ENCODE measurements at regions not wholly inside any gene's neighbourhood (a gene's known extent, or its start where the extent isn't known, plus 50 kb on each side); places are given as distances from the start of the nearest gene placed in this dataset.

DNA sequence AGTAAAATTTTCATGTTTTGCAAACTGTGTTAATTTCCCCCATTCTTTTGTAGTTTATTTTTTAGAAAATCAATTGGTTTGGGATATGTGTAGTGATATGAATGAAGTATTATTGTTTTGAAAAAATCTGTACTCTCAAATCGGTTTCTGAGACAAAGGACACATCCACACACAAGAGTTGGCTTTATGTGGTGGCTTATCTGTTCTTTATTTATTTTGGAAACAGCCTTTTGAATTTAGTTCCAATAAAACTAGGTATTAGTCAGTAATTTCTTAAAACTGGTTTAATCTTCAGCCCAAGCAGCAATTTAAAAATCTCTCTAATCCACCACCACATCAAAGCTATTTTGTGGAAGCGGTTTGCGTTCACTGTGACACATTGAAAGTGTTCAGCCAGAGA, 741.5 kb upstream of the GRM7 start:
- H2AFZ ChIP-seq (ENCODE audit: low read depth, low read length) = no peak overlapping the region
- no peak for TF ChIP-seq CTCF (IDR thresholded peaks at IDR 0.05; ENCODE audit: poor library complexity, severe bottlenecking)
- TF ChIP-seq MXI1 (conservative IDR thresholded peaks at IDR 0.05; ENCODE audit: poor library complexity, severe bottlenecking) = no peak
- no peak for TF ChIP-seq EZH2 (IDR thresholded peaks at IDR 0.05; ENCODE audit: borderline replicate concordance, insufficient read depth, low read length, poor library complexity, severe bottlenecking)
- no peak for TF ChIP-seq EP300 (conservative IDR thresholded peaks at IDR 0.05; ENCODE audit: poor library complexity, severe bottlenecking)
- TF ChIP-seq SMC3 (conservative IDR thresholded peaks at IDR 0.05; ENCODE audit: poor library complexity) = no peak
- TF ChIP-seq RAD21 (conservative IDR thresholded peaks at IDR 0.05) = no peak
- no peak for TF ChIP-seq POLR2AphosphoS5 (IDR thresholded peaks at IDR 0.05)
- no peak for TF ChIP-seq TAF1 (IDR thresholded peaks at IDR 0.05; ENCODE audit: low read depth)
- TF ChIP-seq, protein P1, sequence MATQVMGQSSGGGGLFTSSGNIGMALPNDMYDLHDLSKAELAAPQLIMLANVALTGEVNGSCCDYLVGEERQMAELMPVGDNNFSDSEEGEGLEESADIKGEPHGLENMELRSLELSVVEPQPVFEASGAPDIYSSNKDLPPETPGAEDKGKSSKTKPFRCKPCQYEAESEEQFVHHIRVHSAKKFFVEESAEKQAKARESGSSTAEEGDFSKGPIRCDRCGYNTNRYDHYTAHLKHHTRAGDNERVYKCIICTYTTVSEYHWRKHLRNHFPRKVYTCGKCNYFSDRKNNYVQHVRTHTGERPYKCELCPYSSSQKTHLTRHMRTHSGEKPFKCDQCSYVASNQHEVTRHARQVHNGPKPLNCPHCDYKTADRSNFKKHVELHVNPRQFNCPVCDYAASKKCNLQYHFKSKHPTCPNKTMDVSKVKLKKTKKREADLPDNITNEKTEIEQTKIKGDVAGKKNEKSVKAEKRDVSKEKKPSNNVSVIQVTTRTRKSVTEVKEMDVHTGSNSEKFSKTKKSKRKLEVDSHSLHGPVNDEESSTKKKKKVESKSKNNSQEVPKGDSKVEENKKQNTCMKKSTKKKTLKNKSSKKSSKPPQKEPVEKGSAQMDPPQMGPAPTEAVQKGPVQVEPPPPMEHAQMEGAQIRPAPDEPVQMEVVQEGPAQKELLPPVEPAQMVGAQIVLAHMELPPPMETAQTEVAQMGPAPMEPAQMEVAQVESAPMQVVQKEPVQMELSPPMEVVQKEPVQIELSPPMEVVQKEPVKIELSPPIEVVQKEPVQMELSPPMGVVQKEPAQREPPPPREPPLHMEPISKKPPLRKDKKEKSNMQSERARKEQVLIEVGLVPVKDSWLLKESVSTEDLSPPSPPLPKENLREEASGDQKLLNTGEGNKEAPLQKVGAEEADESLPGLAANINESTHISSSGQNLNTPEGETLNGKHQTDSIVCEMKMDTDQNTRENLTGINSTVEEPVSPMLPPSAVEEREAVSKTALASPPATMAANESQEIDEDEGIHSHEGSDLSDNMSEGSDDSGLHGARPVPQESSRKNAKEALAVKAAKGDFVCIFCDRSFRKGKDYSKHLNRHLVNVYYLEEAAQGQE (IDR thresholded peaks at IDR 0.05; ENCODE audit: borderline replicate concordance) = no peak
- H3K79me2 ChIP-seq (replicated peaks; ENCODE audit: insufficient read depth, low read length) = no peaks in the 10 kb centered on the region
- H4K20me1 ChIP-seq (ENCODE audit: insufficient read depth) = no peaks in the 10 kb centered on the region
- H3K27ac ChIP-seq (ENCODE audit: low read length) = no peak overlapping the region
- H3K27me3 ChIP-seq (ENCODE audit: insufficient read depth, low read depth, low read length) = no peaks in the 10 kb centered on the region
- no peaks in the 10 kb centered on the region for H3K36me3 ChIP-seq (ENCODE audit: insufficient read depth, low read length)
- H3K9me3 ChIP-seq (ENCODE audit: low read length) = no peaks in the 10 kb centered on the region
- H3K4me3 ChIP-seq (ENCODE audit: low read length) = no peak overlapping the region
- no peak overlapping the region for H3K4me2 ChIP-seq (ENCODE audit: low read length)
- no peaks in the 10 kb centered on the region for H3F3A ChIP-seq (ENCODE audit: insufficient read depth, low read length, poor library complexity, severe bottlenecking)
- no peaks in the 10 kb centered on the region for H3K9me2 ChIP-seq (ENCODE audit: insufficient read depth, low read length)
- no peak overlapping the region for H3K9ac ChIP-seq (ENCODE audit: low read length)

GRCh38 chr3:6120786-6121185, 740.1 kb upstream of the GRM7 start:
- Histone ChIP-seq H3K4me3 (ENCODE audit: low read length) (no peak overlapping the region), H3K9ac (ENCODE audit: low read length) (no peak overlapping the region), H3F3A (ENCODE audit: insufficient read depth, low read length, poor library complexity, severe bottlenecking) (no peaks in the 10 kb centered on the region), H3K9me2 (ENCODE audit: insufficient read depth, low read length) (no peaks in the 10 kb centered on the region), H3K27me3 (ENCODE audit: insufficient read depth, low read depth, low read length) (no peaks in the 10 kb centered on the region), H3K36me3 (ENCODE audit: insufficient read depth, low read length) (no peaks in the 10 kb centered on the region), H4K20me1 (ENCODE audit: insufficient read depth) (no peaks in the 10 kb centered on the region), H3K4me2 (ENCODE audit: low read length) (no peak overlapping the region), H3K9me3 (ENCODE audit: low read length) (no peaks in the 10 kb centered on the region), H3K27ac (ENCODE audit: low read length) (no peak overlapping the region), H3K79me2 (replicated peaks; ENCODE audit: insufficient read depth, low read length) (no peaks in the 10 kb centered on the region), H2AFZ (ENCODE audit: low read depth, low read length) (no peak overlapping the region)
- no peak for TF ChIP-seq POLR2AphosphoS5 (IDR thresholded peaks at IDR 0.05)
- TF ChIP-seq RAD21 (conservative IDR thresholded peaks at IDR 0.05) = no peak
- no peak for TF ChIP-seq MXI1 (conservative IDR thresholded peaks at IDR 0.05; ENCODE audit: poor library complexity, severe bottlenecking)
- TF ChIP-seq EZH2 (IDR thresholded peaks at IDR 0.05; ENCODE audit: borderline replicate concordance, insufficient read depth, low read length, poor library complexity, severe bottlenecking) = no peak
- TF ChIP-seq SMC3 (conservative IDR thresholded peaks at IDR 0.05; ENCODE audit: poor library complexity) = no peak
- TF ChIP-seq, protein P1 (IDR thresholded peaks at IDR 0.05; ENCODE audit: borderline replicate concordance) = no peak
- TF ChIP-seq CTCF (IDR thresholded peaks at IDR 0.05; ENCODE audit: poor library complexity, severe bottlenecking) = no peak
- no peak for TF ChIP-seq EP300 (conservative IDR thresholded peaks at IDR 0.05; ENCODE audit: poor library complexity, severe bottlenecking)
- no peak for TF ChIP-seq TAF1 (IDR thresholded peaks at IDR 0.05; ENCODE audit: low read depth)
